ENCODE measurements at regions not wholly inside any gene's neighbourhood (a gene's known extent, or its start where the extent isn't known, plus 50 kb on each side); places are given as distances from the start of the nearest gene placed in this dataset.

- no peak overlapping the region for H3K4me3 ChIP-seq (ENCODE audit: low read depth, low read length)
- TF ChIP-seq CTCF (IDR thresholded peaks at IDR 0.05; ENCODE audit: low read depth, low read length, missing control alignments): no peak
- in situ Hi-C loops (cut with HindIII; ENCODE audit: low sequenced_read_pairs): no loop called here
- no peak for DNase-seq (ENCODE audit: low read depth)
Observed at GRCh38 chr14:98112194-98112780, 1159.7 kb downstream of the BCL11B start.

- TF ChIP-seq CTCF (IDR thresholded peaks at IDR 0.05; ENCODE audit: low read depth, low read length, missing control alignments): no peak
- in situ Hi-C loops (cut with HindIII; ENCODE audit: low sequenced_read_pairs): no loop called here
- peak; percentile 52 for DNase-seq (ENCODE audit: low read depth)
- H3K4me3 ChIP-seq (ENCODE audit: low read depth, low read length): no peak overlapping the region
Observed at GRCh38 chr14:98114122-98114895, 1157.7 kb downstream of the BCL11B start.

GRCh38 chr14:98114946-98115345 is 1157.1 kb downstream of the BCL11B start:
- no peak overlapping the region for H3K4me3 ChIP-seq (ENCODE audit: low read depth, low read length)
- in situ Hi-C loops (cut with HindIII; ENCODE audit: low sequenced_read_pairs): no loop called here
- no peak for DNase-seq (ENCODE audit: low read depth)
- no peak for TF ChIP-seq CTCF (IDR thresholded peaks at IDR 0.05; ENCODE audit: low read depth, low read length, missing control alignments)

- H3K4me3 ChIP-seq (ENCODE audit: low read depth, low read length): no peak overlapping the region
- no peak for TF ChIP-seq CTCF (IDR thresholded peaks at IDR 0.05; ENCODE audit: low read depth, low read length, missing control alignments)
- DNase-seq (ENCODE audit: low read depth): no peak
- in situ Hi-C loops (cut with HindIII; ENCODE audit: low sequenced_read_pairs): no loop called here
Observed at GRCh38 chr14:98118749-98119148, 1153.2 kb downstream of the BCL11B start.

- DNase-seq (ENCODE audit: low read depth): no peak
- in situ Hi-C loops (cut with HindIII; ENCODE audit: low sequenced_read_pairs): no loop called here
- H3K4me3 ChIP-seq (ENCODE audit: low read depth, low read length): no peak overlapping the region
- no peak for TF ChIP-seq CTCF (IDR thresholded peaks at IDR 0.05; ENCODE audit: low read depth, low read length, missing control alignments)
Observed at GRCh38 chr14:98119739-98120138, 1152.3 kb downstream of the BCL11B start.

- DNase-seq (ENCODE audit: low read depth): no peak
- in situ Hi-C loops (cut with HindIII; ENCODE audit: low sequenced_read_pairs): no loop called here
- TF ChIP-seq CTCF (IDR thresholded peaks at IDR 0.05; ENCODE audit: low read depth, low read length, missing control alignments): no peak
- H3K4me3 ChIP-seq (ENCODE audit: low read depth, low read length): no peak overlapping the region
Observed at GRCh38 chr14:98120831-98121464, 1151.0 kb downstream of the BCL11B start.
